Prostate gland (tissue), 2 donors: ENCODE measurements at regions not wholly inside any gene's neighbourhood (a gene's known extent, or its start where the extent isn't known, plus 50 kb on each side); places are given as distances from the start of the nearest gene placed in this dataset.

Experiments used
- CTCF ChIP-seq, 4 experiments: fragments of 200-600 bp in 2 of 4; fragments of 450-650 bp in 2 of 4; sonication (generic) in 2 of 4; IDR thresholded peaks; 1 replicate in 3 of 4; 2 replicates in 1 of 4; pipeline ENCODE4 v1.5.1; 2016 to 2019; ENCODE audit warnings: antibody characterized with exemption in 4 of 4, mild to moderate bottlenecking in 2 of 4, moderate library complexity in 2 of 4
- POLR2A ChIP-seq: fragments of 450-650 bp; IDR thresholded peaks from one replicate; pipeline ENCODE4 v1.6.1; 2016; ENCODE audit warnings: antibody characterized with exemption, mild to moderate bottlenecking
- POLR2AphosphoS5 ChIP-seq: sonication (generic); formaldehyde crosslinking; IDR thresholded peaks from one replicate; pipeline ENCODE4 v1.6.1; 2017; ENCODE audit warnings: antibody characterized with exemption

DNA sequence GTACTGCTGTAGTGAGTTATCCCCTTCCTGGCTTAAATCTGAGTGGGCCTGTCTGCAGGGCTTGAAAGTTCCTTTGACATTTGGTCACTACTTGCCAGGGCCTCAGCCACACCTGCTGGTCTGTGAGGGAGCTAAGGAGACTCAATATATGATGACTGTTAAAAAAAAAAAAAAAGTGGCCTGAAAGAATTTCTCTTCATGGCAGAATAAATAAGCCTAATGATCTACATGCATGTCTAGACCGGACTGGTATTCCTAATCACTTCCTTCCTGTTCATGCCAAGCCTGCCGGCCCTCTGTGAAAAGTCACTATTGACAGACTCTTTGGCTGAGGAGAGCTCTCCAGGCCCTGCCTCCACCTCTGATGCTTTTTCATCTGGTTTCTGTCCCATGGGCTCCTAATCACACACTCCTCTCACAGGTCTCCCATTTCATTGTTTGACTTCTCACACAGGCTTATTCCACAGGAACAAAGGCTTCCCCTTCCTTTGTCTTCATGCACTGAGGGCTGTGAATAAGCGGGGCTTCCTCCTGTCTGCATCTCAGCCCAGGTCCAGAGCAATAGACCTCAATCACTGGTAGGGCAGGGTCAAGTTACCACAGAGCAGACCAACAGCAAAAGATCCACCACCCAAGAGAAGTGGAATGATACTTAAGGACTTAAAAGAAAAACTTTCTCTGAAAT lies 99.1 kb upstream of the SEC61G start:
- TF ChIP-seq CTCF (IDR thresholded peaks at IDR 0.05) = no peak
- TF ChIP-seq POLR2AphosphoS5 = peak; percentile 55
- no peak for TF ChIP-seq POLR2A
